ENCODE measurements at regions not wholly inside any gene's neighbourhood (a gene's known extent, or its start where the extent isn't known, plus 50 kb on each side); places are given as distances from the start of the nearest gene placed in this dataset.

GRCh38 chr3:188062216-188062615, 91.7 kb upstream of the LPP start:
- no peak for DNase-seq
- Histone ChIP-seq H3K27ac (peak overlapping the region; percentile 46 to 54), H3K27me3 (no peaks in the 10 kb centered on the region), H3K4me1 (peaks cover 0 to 9% of the 10 kb centered on the region in 2 donors), H3K36me3 (no peaks in the 10 kb centered on the region), H3K4me3 (no peak overlapping the region), H3K9me3 (no peaks in the 10 kb centered on the region)
- intact Hi-C loops (cut with DNase I; ENCODE audit: low total_unique reads), result no loop called here
- no peak for TF ChIP-seq POLR2A (IDR thresholded peaks at IDR 0.05)
- TF ChIP-seq, protein P1, sequence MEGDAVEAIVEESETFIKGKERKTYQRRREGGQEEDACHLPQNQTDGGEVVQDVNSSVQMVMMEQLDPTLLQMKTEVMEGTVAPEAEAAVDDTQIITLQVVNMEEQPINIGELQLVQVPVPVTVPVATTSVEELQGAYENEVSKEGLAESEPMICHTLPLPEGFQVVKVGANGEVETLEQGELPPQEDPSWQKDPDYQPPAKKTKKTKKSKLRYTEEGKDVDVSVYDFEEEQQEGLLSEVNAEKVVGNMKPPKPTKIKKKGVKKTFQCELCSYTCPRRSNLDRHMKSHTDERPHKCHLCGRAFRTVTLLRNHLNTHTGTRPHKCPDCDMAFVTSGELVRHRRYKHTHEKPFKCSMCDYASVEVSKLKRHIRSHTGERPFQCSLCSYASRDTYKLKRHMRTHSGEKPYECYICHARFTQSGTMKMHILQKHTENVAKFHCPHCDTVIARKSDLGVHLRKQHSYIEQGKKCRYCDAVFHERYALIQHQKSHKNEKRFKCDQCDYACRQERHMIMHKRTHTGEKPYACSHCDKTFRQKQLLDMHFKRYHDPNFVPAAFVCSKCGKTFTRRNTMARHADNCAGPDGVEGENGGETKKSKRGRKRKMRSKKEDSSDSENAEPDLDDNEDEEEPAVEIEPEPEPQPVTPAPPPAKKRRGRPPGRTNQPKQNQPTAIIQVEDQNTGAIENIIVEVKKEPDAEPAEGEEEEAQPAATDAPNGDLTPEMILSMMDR (IDR thresholded peaks at IDR 0.05), result no peak

DNA sequence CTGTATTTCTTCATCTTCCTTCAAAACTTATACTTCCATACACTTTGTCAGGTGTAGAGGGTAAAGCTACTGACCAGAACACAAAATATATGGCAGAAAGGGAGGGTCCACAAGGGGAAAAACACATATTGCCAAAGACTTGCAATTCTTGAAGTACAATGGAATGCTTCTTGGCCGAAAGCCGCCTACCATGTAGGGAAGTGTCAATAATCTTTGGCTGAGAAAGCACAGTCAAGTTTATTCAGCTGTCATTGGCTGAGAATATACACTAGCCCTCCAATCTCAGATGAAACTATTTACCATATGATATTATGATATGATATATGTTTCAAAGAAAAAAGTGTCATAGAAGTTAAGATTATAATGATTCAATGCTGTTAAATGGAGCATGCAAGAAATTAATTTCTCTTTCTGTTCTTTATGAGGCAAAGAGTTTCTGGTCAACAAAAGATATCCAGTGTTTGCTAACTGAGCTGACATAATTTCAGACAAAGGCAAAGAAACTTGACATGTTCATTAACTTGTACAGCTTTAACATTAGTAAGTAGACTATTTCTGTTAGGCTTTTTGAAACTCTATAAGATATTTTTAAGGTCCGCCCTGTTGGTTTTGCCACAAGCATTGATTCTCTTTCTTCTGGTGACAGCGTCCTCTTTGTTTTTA, 89.0 kb upstream of the LPP start:
- no peak for TF ChIP-seq POLR2A (IDR thresholded peaks at IDR 0.05)
- TF ChIP-seq, protein P1 (IDR thresholded peaks at IDR 0.05), result no peak
- intact Hi-C loops (cut with DNase I; ENCODE audit: low total_unique reads), result no loop called here
- Histone ChIP-seq H3K9me3 (no peaks in the 10 kb centered on the region), H3K27ac (no peak overlapping the region), H3K27me3 (no peaks in the 10 kb centered on the region), H3K4me3 (no peak overlapping the region), H3K4me1 (peaks cover 0 to 9% of the 10 kb centered on the region in 2 donors), H3K36me3 (no peaks in the 10 kb centered on the region)
- DNase-seq, result no peak

DNA sequence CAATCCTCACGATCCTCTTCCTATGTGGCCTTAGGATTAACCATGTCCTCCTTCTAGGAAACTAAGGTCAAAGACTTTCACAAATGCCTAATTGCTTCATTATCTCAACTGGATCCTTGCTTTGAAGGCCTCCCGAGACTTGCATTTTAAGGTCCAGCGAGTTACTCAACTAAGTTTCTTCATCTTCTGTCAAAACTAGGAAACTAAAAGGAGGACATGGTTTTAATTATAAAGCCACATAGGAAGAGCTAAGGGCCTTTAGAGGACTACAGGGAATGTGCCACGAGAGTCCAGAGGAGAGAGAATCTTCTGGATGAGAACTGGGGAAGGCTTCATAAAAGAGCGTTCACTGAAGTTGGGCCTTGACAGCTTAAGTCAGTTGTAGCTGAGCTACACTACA, 87.8 kb upstream of the LPP start:
- intact Hi-C loops (cut with DNase I; ENCODE audit: low total_unique reads), result no loop called here
- DNase-seq, result no peak
- H3K4me3 ChIP-seq, result no peak overlapping the region
- no peak for TF ChIP-seq POLR2A (IDR thresholded peaks at IDR 0.05)
- TF ChIP-seq, protein P1 (IDR thresholded peaks at IDR 0.05), result no peak
- H3K4me1 ChIP-seq, result peaks cover 0 to 4% of the 10 kb centered on the region in 2 donors
- H3K27ac ChIP-seq, result no peak overlapping the region
- H3K36me3 ChIP-seq, result no peaks in the 10 kb centered on the region
- H3K27me3 ChIP-seq, result no peaks in the 10 kb centered on the region
- no peaks in the 10 kb centered on the region for H3K9me3 ChIP-seq

DNA sequence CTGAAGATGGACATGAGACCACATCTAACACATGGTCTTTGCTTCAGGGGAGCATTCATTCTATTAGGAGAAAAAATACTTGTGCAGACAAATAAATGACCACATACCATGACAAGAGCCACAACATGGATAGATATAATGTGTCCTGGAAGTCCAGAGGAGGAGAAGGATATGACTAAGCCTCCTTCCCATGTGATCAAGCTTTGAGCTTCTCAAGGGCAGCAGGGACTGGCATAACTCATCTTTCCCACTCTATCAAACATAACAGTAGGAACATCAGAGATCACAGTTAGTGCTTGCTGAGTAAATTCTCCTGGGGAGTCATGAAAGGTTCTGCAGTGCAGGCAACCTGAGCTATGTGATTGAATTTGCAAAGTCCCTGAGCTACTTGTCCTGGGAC, 86.0 kb upstream of the LPP start:
- Histone ChIP-seq H3K36me3 (no peaks in the 10 kb centered on the region), H3K9me3 (no peaks in the 10 kb centered on the region), H3K27ac (no peak overlapping the region), H3K27me3 (no peaks in the 10 kb centered on the region), H3K4me1 (no peaks in the 10 kb centered on the region), H3K4me3 (no peak overlapping the region)
- TF ChIP-seq POLR2A (IDR thresholded peaks at IDR 0.05), result no peak
- TF ChIP-seq, protein P1 (IDR thresholded peaks at IDR 0.05), result no peak
- intact Hi-C loops (cut with DNase I; ENCODE audit: low total_unique reads), result no loop called here
- DNase-seq, result no peak

GRCh38 chr3:188068342-188068741, 85.6 kb upstream of the LPP start:
- no peak for TF ChIP-seq POLR2A (IDR thresholded peaks at IDR 0.05)
- TF ChIP-seq, protein P1 (IDR thresholded peaks at IDR 0.05), result no peak
- H3K27ac ChIP-seq, result no peak overlapping the region
- H3K27me3 ChIP-seq, result no peaks in the 10 kb centered on the region
- H3K36me3 ChIP-seq, result no peaks in the 10 kb centered on the region
- no peaks in the 10 kb centered on the region for H3K9me3 ChIP-seq
- H3K4me3 ChIP-seq, result no peak overlapping the region
- DNase-seq, result no peak
- no peaks in the 10 kb centered on the region for H3K4me1 ChIP-seq
- intact Hi-C loops (cut with DNase I; ENCODE audit: low total_unique reads), result no loop called here

Data from uterus (tissue), 3 donors.